ENCODE measurements at regions not wholly inside any gene's neighbourhood (a gene's known extent, or its start where the extent isn't known, plus 50 kb on each side); places are given as distances from the start of the nearest gene placed in this dataset.

- no peaks in the 10 kb centered on the region for H3K36me3 ChIP-seq (replicated peaks in 1 of 2; ENCODE audit: control insufficient read depth in 1 of 2, insufficient read depth in 2 of 2, low read length in 2 of 2)
- ATAC-seq = no peak
- H3K9ac ChIP-seq (ENCODE audit: insufficient read depth, low read depth, low read length) = no peak overlapping the region
- DNase-seq (ENCODE audit: low spot score) = no peak
- in situ Hi-C loops (cut with HindIII; ENCODE audit: extremely low pct_ligation_motif_present, low pct_unique_long_range_greater_than_20kb) (no loop called here), intact Hi-C loops (cut with micrococcal nuclease; ENCODE audit: unreplicated experiment) (no loop called here)
- no peaks in the 10 kb centered on the region; a peak in 1 of 5 replicates for H3K27me3 ChIP-seq (ENCODE audit: control insufficient read depth in 1 of 2, insufficient read depth in 2 of 2, low read length in 2 of 2)
- no peaks in the 10 kb centered on the region for H4K20me1 ChIP-seq (ENCODE audit: insufficient read depth, low read length)
- no TSS peak for BruUV-seq (replicated peaks)
- TF ChIP-seq PBX2 (CRISPR knock-in tag; IDR thresholded peaks at IDR 0.05) (no peak), ZNF280D (CRISPR knock-in tag; IDR thresholded peaks at IDR 0.05) (no peak), ZNF260 (CRISPR knock-in tag; IDR thresholded peaks at IDR 0.05; ENCODE audit: borderline replicate concordance, low read depth) (no peak), PLSCR1 (CRISPR knock-in tag; IDR thresholded peaks at IDR 0.05; ENCODE audit: borderline replicate concordance) (no peak), ZNF264 (CRISPR knock-in tag; IDR thresholded peaks at IDR 0.05) (no peak)
- no peak overlapping the region for H3K27ac ChIP-seq (ENCODE audit: extremely low read length, insufficient read depth, low read length)
- H3K79me2 ChIP-seq (ENCODE audit: insufficient read depth, low read length) = no peaks in the 10 kb centered on the region
- FAIRE-seq = no peak
- ChIA-PET POLR2A (no interaction called here), CTCF (ENCODE audit: low intra/inter-chr PET ratio, low total read pairs) (no interaction called here)
- 1% methylated on average over 4 of the region's 4 CpGs for WGBS (ENCODE audit: low lambda C conversion rate)
- H2AFZ ChIP-seq (ENCODE audit: low read length) = no peak overlapping the region
- no peak overlapping the region for H3K4me2 ChIP-seq (ENCODE audit: low read depth, low read length)
- no peaks in the 10 kb centered on the region for H3K9me3 ChIP-seq (ENCODE audit: low read length)
- no peaks in the 10 kb centered on the region for H3K4me1 ChIP-seq (ENCODE audit: insufficient read depth, low read length)
- H3K4me3 ChIP-seq (replicated peaks in 1 of 3; ENCODE audit: insufficient read depth in 1 of 3, low read depth in 2 of 3, low read length in 3 of 3) = no peak overlapping the region
These were observed 293.0 kb upstream of the SOX14 start for GRCh38 chr3:137471130-137471529.

Measured in HepG2 (cell line).